HEK293 (cell line): ENCODE measurements at regions not wholly inside any gene's neighbourhood (a gene's known extent, or its start where the extent isn't known, plus 50 kb on each side); places are given as distances from the start of the nearest gene placed in this dataset.

Source experiments
- CTCF ChIA-PET: fragments of 350-600 bp; formaldehyde crosslinking; extraction: SDS; loops from one replicate; lab custom pipeline; 2021; ENCODE audit warnings: antibody characterized with exemption; lab: Yijun Ruan, JAX
- POLR2A ChIA-PET: fragments of 300-600 bp; formaldehyde crosslinking; extraction: SDS; loops from one replicate; lab custom pipeline; 2020; ENCODE audit warnings: antibody characterized with exemption, inconsistent platforms; lab: Yijun Ruan, JAX
- H3K27ac ChIP-seq: fragments of 200-500 bp; sonication (Bioruptor generic); 2 replicates; pipeline ENCODE4 v1.5.1; 2014; ENCODE audit warnings: low read depth, low read length, control low read depth, inconsistent platforms; ENCODE audit errors: extremely low read depth
- H3K36me3 ChIP-seq, 2 experiments: fragments of 200-500 bp in 1 of 2; sonication (Bioruptor generic) in 1 of 2; 1 replicate in 1 of 2; 2 replicates in 1 of 2; pipeline ENCODE4 v1.5.1; 2014 to 2017; ENCODE audit warnings: inconsistent platforms in 2 of 2, low read length in 2 of 2; ENCODE audit not compliant: control insufficient read depth in 2 of 2, insufficient read depth in 1 of 2
- H3K4me1 ChIP-seq: fragments of 200-500 bp; sonication (Bioruptor generic); 2 replicates; pipeline ENCODE4 v1.5.1; 2014; ENCODE audit warnings: mild to moderate bottlenecking, low read length, inconsistent platforms; ENCODE audit not compliant: control insufficient read depth, insufficient read depth
- H3K4me3 ChIP-seq: 2 replicates; pipeline ENCODE4 v1.5.1; 2011; ENCODE audit warnings: low read depth, mild to moderate bottlenecking, control low read depth, low read length, moderate library complexity
- H3K9me3 ChIP-seq: fragments of 200-500 bp; sonication (Bioruptor generic); 2 replicates; pipeline ENCODE4 v1.5.1; 2014; ENCODE audit warnings: low read depth, low read length, inconsistent platforms; ENCODE audit not compliant: control insufficient read depth, insufficient read depth
- CTCF ChIP-seq: fragments of 450-650 bp; formaldehyde crosslinking; IDR thresholded peaks from 2 replicates; pipeline ENCODE4 v1.5.1; 2016; ENCODE audit warnings: missing biosample characterization, missing genetic modification characterization
- KLF17 ChIP-seq: fragments of 450-650 bp; formaldehyde crosslinking; IDR thresholded peaks from 2 replicates; pipeline ENCODE4 v1.5.1; 2016; ENCODE audit warnings: missing biosample characterization, missing genetic modification characterization
- PRDM4 ChIP-seq: fragments of 450-650 bp; formaldehyde crosslinking; IDR thresholded peaks from 2 replicates; pipeline ENCODE4 v1.5.1; 2017; ENCODE audit warnings: missing biosample characterization, missing genetic modification characterization
- PRDM6 ChIP-seq: fragments of 450-650 bp; formaldehyde crosslinking; IDR thresholded peaks from 2 replicates; pipeline ENCODE4 v1.5.1; 2017; ENCODE audit warnings: missing biosample characterization, missing genetic modification characterization
- REPIN1 ChIP-seq: fragments of 450-650 bp; formaldehyde crosslinking; IDR thresholded peaks from 2 replicates; pipeline ENCODE4 v1.5.1; 2017; ENCODE audit warnings: missing biosample characterization, missing genetic modification characterization, low read depth
- ZBTB7A ChIP-seq: fragments of 450-650 bp; formaldehyde crosslinking; IDR thresholded peaks from 2 replicates; pipeline ENCODE4 v1.5.1; 2016; ENCODE audit warnings: low read depth, missing biosample characterization, missing genetic modification characterization
- ZEB2 ChIP-seq: fragments of 450-650 bp; formaldehyde crosslinking; IDR thresholded peaks from 2 replicates; pipeline ENCODE4 v1.5.1; 2016; ENCODE audit warnings: missing biosample characterization, missing genetic modification characterization
- ZNF133 ChIP-seq: fragments of 450-650 bp; formaldehyde crosslinking; IDR thresholded peaks from 2 replicates; pipeline ENCODE4 v1.5.1; 2016; ENCODE audit warnings: missing biosample characterization, missing genetic modification characterization
- ZNF155 ChIP-seq: fragments of 450-650 bp; formaldehyde crosslinking; IDR thresholded peaks from 2 replicates; pipeline ENCODE4 v1.5.1; 2016; ENCODE audit warnings: missing biosample characterization, missing genetic modification characterization
- ZNF174 ChIP-seq: fragments of 450-650 bp; formaldehyde crosslinking; IDR thresholded peaks from 2 replicates; pipeline ENCODE4 v1.5.0; 2017; ENCODE audit warnings: missing biosample characterization, mild to moderate bottlenecking, missing genetic modification characterization
- ZNF184 ChIP-seq: fragments of 450-650 bp; IDR thresholded peaks from 2 replicates; pipeline ENCODE4 v1.5.1; 2018; ENCODE audit warnings: missing biosample characterization, mild to moderate bottlenecking, missing genetic modification characterization
- ZNF280C ChIP-seq: fragments of 450-650 bp; formaldehyde crosslinking; IDR thresholded peaks from 2 replicates; pipeline ENCODE4 v1.5.1; 2016; ENCODE audit warnings: missing biosample characterization, missing genetic modification characterization
- ZNF335 ChIP-seq: fragments of 450-650 bp; formaldehyde crosslinking; conservative IDR thresholded peaks from 2 replicates; pipeline ENCODE4 v1.5.1; 2016; ENCODE audit warnings: missing biosample characterization, missing genetic modification characterization
- ZNF341 ChIP-seq: fragments of 450-650 bp; formaldehyde crosslinking; IDR thresholded peaks from 2 replicates; pipeline ENCODE4; 2016; ENCODE audit warnings: low read depth, missing biosample characterization, missing genetic modification characterization
- ZNF513 ChIP-seq: fragments of 450-650 bp; IDR thresholded peaks from 2 replicates; pipeline ENCODE4 v1.5.1; 2018; ENCODE audit warnings: missing biosample characterization, missing genetic modification characterization
- ZNF529 ChIP-seq: fragments of 450-650 bp; formaldehyde crosslinking; IDR thresholded peaks from 2 replicates; pipeline ENCODE4 v1.5.1; 2017; ENCODE audit warnings: missing genetic modification characterization, missing biosample characterization; ENCODE audit not compliant: insufficient replicate concordance
- ZNF558 ChIP-seq: fragments of 450-650 bp; formaldehyde crosslinking; IDR thresholded peaks from 2 replicates; pipeline ENCODE4 v1.5.1; 2016; ENCODE audit warnings: missing biosample characterization, missing genetic modification characterization
- ZNF629 ChIP-seq: fragments of 450-650 bp; formaldehyde crosslinking; IDR thresholded peaks from 2 replicates; pipeline ENCODE4 v1.5.1; 2017; ENCODE audit warnings: missing biosample characterization, missing genetic modification characterization
- ZNF654 ChIP-seq: fragments of 450-650 bp; formaldehyde crosslinking; IDR thresholded peaks from 2 replicates; pipeline ENCODE4 v1.5.1; 2016; ENCODE audit warnings: low read depth, missing biosample characterization, missing genetic modification characterization
- ZNF658 ChIP-seq: fragments of 450-650 bp; formaldehyde crosslinking; IDR thresholded peaks from 2 replicates; pipeline ENCODE4; 2016; ENCODE audit warnings: missing biosample characterization, missing genetic modification characterization
- ZNF660 ChIP-seq: fragments of 450-650 bp; IDR thresholded peaks from 2 replicates; pipeline ENCODE4 v1.5.1; 2018; ENCODE audit warnings: missing biosample characterization, mild to moderate bottlenecking, missing genetic modification characterization
- ZNF792 ChIP-seq: fragments of 450-650 bp; formaldehyde crosslinking; IDR thresholded peaks from 2 replicates; pipeline ENCODE4 v1.5.1; 2016; ENCODE audit warnings: missing biosample characterization, missing genetic modification characterization
- ZSCAN16 ChIP-seq: fragments of 450-650 bp; formaldehyde crosslinking; IDR thresholded peaks from 2 replicates; pipeline ENCODE4 v1.5.1; 2016; ENCODE audit warnings: missing biosample characterization, missing genetic modification characterization
- ZSCAN18 ChIP-seq: fragments of 450-650 bp; formaldehyde crosslinking; IDR thresholded peaks from 2 replicates; pipeline ENCODE4 v1.5.1; 2016; ENCODE audit warnings: missing biosample characterization, missing genetic modification characterization

- TF ChIP-seq REPIN1 (tag by site-specific recombination): no peak
- no peak for TF ChIP-seq KLF17 (tag by site-specific recombination)
- TF ChIP-seq ZNF513 (tag by site-specific recombination): no peak
- no peak for TF ChIP-seq ZNF529
- TF ChIP-seq ZNF133 (tag by site-specific recombination): no peak
- no peak for TF ChIP-seq ZNF629 (tag by site-specific recombination)
- TF ChIP-seq ZBTB7A (tag by site-specific recombination): no peak
- TF ChIP-seq ZEB2: no peak
- TF ChIP-seq ZNF658 (tag by site-specific recombination): no peak
- TF ChIP-seq ZSCAN18 (tag by site-specific recombination): no peak
- no peak for TF ChIP-seq ZNF280C (tag by site-specific recombination)
- TF ChIP-seq ZNF335: no peak
- no peak for TF ChIP-seq ZNF341 (tag by site-specific recombination)
- no peak for TF ChIP-seq ZNF184
- TF ChIP-seq ZNF792: no peak
- no peaks in the 10 kb centered on the region for H3K9me3 ChIP-seq
- H3K4me1 ChIP-seq: no peaks in the 10 kb centered on the region
- H3K36me3 ChIP-seq: no peaks in the 10 kb centered on the region
- no peak overlapping the region for H3K27ac ChIP-seq
- ChIA-PET POLR2A (no interaction called here), CTCF (interaction anchor here (0.5 to 1.2 kb wide), 11 partner anchors 9 to 1533 kb away, joined by 3 to 5 read pairs (median 4); no protein-coding TSS in a partner anchor)
- no peak overlapping the region for H3K4me3 ChIP-seq
Observed at GRCh38 chr17:70629902-70630301, 460.6 kb downstream of the KCNJ2 start.

- POLR2A ChIA-PET: no interaction called here
- Histone ChIP-seq H3K36me3 (no peaks in the 10 kb centered on the region), H3K9me3 (no peaks in the 10 kb centered on the region), H3K27ac (no peak overlapping the region), H3K4me3 (no peak overlapping the region), H3K4me1 (no peaks in the 10 kb centered on the region)
- TF ChIP-seq ZNF174 (tag by site-specific recombination) (no peak), PRDM4 (peak; percentile 42), ZNF155 (tag by site-specific recombination) (no peak), ZNF654 (tag by site-specific recombination) (peak; percentile 77), ZNF558 (no peak), CTCF (tag by site-specific recombination) (peak; percentile 51), ZNF660 (tag by site-specific recombination) (peak; percentile 66; the same call in 1 of the 2 replicates), PRDM6 (tag by site-specific recombination) (no peak), ZSCAN16 (tag by site-specific recombination) (no peak)
- CTCF ChIA-PET: interaction anchor here (0.7 kb wide), 2 partner anchors 451 to 930 kb away, joined by 3 read pairs; no protein-coding TSS in a partner anchor
Observed at GRCh38 chr17:70636517-70637133, 467.3 kb downstream of the KCNJ2 start.
